GM19025 (cell line): ENCODE measurements at regions not wholly inside any gene's neighbourhood (a gene's known extent, or its start where the extent isn't known, plus 50 kb on each side); places are given as distances from the start of the nearest gene placed in this dataset.

Experiments used
- ATAC-seq: cut with Tn5 transposase; IDR thresholded peaks from one replicate; pipeline ENCODE4 v1.9.1; 2021; ENCODE audit warnings: mild to moderate bottlenecking, low read depth, moderate library complexity; ENCODE audit not compliant: unreplicated experiment

- ATAC-seq = no peak
These were observed 229.1 kb downstream of the NFKBIZ start for GRCh38 chr3:102078401-102078800.

- no peak for ATAC-seq
These were observed 229.8 kb downstream of the NFKBIZ start for GRCh38 chr3:102078854-102079808.

GRCh38 chr3:102079809-102080197, 230.5 kb downstream of the NFKBIZ start:
- ATAC-seq = no peak

- no peak for ATAC-seq
These were observed 232.4 kb downstream of the NFKBIZ start for GRCh38 chr3:102081572-102082289.

GRCh38 chr3:102083473-102083872, 234.2 kb downstream of the NFKBIZ start:
- ATAC-seq = no peak

- no peak for ATAC-seq
These were observed 234.7 kb downstream of the NFKBIZ start for GRCh38 chr3:102084006-102084405.

GRCh38 chr3:102084704-102085103, 235.4 kb downstream of the NFKBIZ start:
- ATAC-seq = no peak

- ATAC-seq = no peak
These were observed 236.3 kb downstream of the NFKBIZ start for GRCh38 chr3:102085431-102086176.

- ATAC-seq = no peak
These were observed 237.9 kb downstream of the NFKBIZ start for GRCh38 chr3:102087236-102087635.

GRCh38 chr3:102089239-102089638, 239.9 kb downstream of the NFKBIZ start:
- no peak for ATAC-seq

- no peak for ATAC-seq
These were observed 240.8 kb downstream of the NFKBIZ start for GRCh38 chr3:102089904-102090720.

GRCh38 chr3:102090721-102091045, 241.4 kb downstream of the NFKBIZ start:
- ATAC-seq = no peak

- ATAC-seq = no peak
These were observed 242.0 kb downstream of the NFKBIZ start for GRCh38 chr3:102091358-102091757.

- no peak for ATAC-seq
These were observed 243.5 kb downstream of the NFKBIZ start for GRCh38 chr3:102092617-102093466.

GRCh38 chr3:102094506-102094905, 245.2 kb downstream of the NFKBIZ start:
- no peak for ATAC-seq

- ATAC-seq = no peak
These were observed 246.1 kb downstream of the NFKBIZ start for GRCh38 chr3:102095383-102095782.

- no peak for ATAC-seq
These were observed 246.8 kb downstream of the NFKBIZ start for GRCh38 chr3:102096066-102096465.

- no peak for ATAC-seq
These were observed 249.0 kb downstream of the NFKBIZ start for GRCh38 chr3:102098130-102098885.

GRCh38 chr3:102099913-102100312, 250.6 kb downstream of the NFKBIZ start:
- ATAC-seq = no peak
